ENCODE measurements at regions not wholly inside any gene's neighbourhood (a gene's known extent, or its start where the extent isn't known, plus 50 kb on each side); places are given as distances from the start of the nearest gene placed in this dataset.
"Not testable (repeated sequence)": the region's sequence is repeated elsewhere in the genome, so short reads cannot be mapped to it uniquely, and the experiment has no call there.

DNA sequence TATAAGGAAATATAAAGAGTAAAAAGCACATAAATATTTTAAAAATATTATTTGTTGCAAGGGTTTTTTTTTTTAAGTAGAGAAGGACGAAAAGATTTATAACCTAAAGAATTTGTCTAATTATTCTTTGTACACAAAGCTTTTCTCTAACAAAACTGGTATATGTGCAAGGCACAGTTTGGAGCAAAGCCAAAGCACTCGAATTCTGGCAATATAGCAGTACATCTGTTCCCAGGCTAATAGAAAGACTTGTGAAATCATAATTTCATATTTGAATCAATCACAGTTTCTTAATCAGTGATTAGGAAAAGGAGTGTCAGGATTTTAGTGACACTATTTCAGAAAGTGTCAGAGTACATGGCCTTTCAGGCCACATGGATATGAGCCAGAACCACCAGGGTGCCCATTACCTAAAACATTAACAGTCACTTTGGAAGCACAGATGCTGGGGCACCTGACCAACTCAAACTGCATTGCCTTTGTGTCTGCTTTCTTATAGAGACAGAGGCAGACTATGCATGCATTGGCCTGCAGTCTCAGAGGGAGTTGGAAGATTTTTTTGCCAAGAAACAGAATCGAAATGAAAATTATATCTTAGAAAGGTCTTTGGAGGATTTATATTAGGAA lies 651.8 kb upstream of the SGO1 start:
- no peak for DNase-seq
- Histone ChIP-seq H3K79me1 (ENCODE audit: low read length) (no peaks in the 10 kb centered on the region), H3K4me1 (ENCODE audit: control insufficient read depth, low read depth, low read length) (no peaks in the 10 kb centered on the region), H3K4me2 (ENCODE audit: low read length) (no peak overlapping the region), H3K36me3 (ENCODE audit: control insufficient read depth, insufficient read depth, low read length) (no peaks in the 10 kb centered on the region), H4K5ac (ENCODE audit: low read length) (no peak overlapping the region), H3K27ac (ENCODE audit: low read depth, low read length) (no peak overlapping the region), H3K23ac (ENCODE audit: low read length) (no peak overlapping the region), H3K79me2 (ENCODE audit: control insufficient read depth, insufficient read depth, low read length) (no peaks in the 10 kb centered on the region), H2BK120ac (ENCODE audit: low read depth, low read length) (no peak overlapping the region), H4K8ac (ENCODE audit: low read depth, low read length) (no peak overlapping the region), H3K27me3 (ENCODE audit: insufficient read depth, low read length, poor library complexity) (no peaks in the 10 kb centered on the region), H2BK5ac (ENCODE audit: low read length) (no peak overlapping the region), H2AK5ac (ENCODE audit: low read length) (no peak overlapping the region), H3K18ac (ENCODE audit: low read length) (no peak overlapping the region), H3K9ac (ENCODE audit: low read length) (no peak overlapping the region), H2BK15ac (replicated peaks; ENCODE audit: low read depth) (no peak overlapping the region), H3K4ac (ENCODE audit: low read depth, low read length) (no peak overlapping the region), H3K56ac (ENCODE audit: low read length) (no peak overlapping the region), H3K4me3 (ENCODE audit: low read length) (no peak overlapping the region)
- 100% methylated on average over 1 of the region's 3 CpGs for WGBS (ENCODE audit: extremely low coverage, insufficient coverage, low lambda C conversion rate)

DNA sequence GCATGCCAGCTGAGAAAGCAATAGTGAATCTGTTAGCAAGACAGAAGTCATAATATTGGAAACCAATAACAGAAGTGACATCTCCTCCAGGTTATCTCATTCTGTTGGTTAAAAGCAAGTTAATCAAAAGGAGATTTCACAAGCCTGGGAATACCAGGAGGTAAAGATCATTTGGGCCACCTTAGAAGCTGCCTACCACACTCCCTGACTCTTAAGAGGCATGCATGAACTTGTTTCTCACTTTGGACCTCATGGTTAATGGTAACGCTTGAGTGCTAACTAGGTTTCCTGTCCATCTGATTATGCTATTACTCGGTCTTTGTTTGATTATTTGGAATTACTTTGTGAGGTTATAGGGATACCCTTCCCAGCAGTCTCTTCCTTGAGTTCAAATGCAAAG lies 650.8 kb upstream of the SGO1 start:
- Histone ChIP-seq H3K9ac (ENCODE audit: low read length) (no peak overlapping the region), H3K79me1 (ENCODE audit: low read length) (no peaks in the 10 kb centered on the region), H3K56ac (ENCODE audit: low read length) (no peak overlapping the region), H2BK5ac (ENCODE audit: low read length) (no peak overlapping the region), H2AK5ac (ENCODE audit: low read length) (no peak overlapping the region), H3K27me3 (ENCODE audit: insufficient read depth, low read length, poor library complexity) (no peaks in the 10 kb centered on the region), H2BK15ac (replicated peaks; ENCODE audit: low read depth) (no peak overlapping the region), H3K4me3 (ENCODE audit: low read length) (no peak overlapping the region), H3K27ac (ENCODE audit: low read depth, low read length) (no peak overlapping the region), H3K4me1 (ENCODE audit: control insufficient read depth, low read depth, low read length) (no peaks in the 10 kb centered on the region), H4K8ac (ENCODE audit: low read depth, low read length) (no peak overlapping the region), H3K4me2 (ENCODE audit: low read length) (no peak overlapping the region), H3K4ac (ENCODE audit: low read depth, low read length) (no peak overlapping the region), H3K36me3 (ENCODE audit: control insufficient read depth, insufficient read depth, low read length) (no peaks in the 10 kb centered on the region), H3K18ac (ENCODE audit: low read length) (no peak overlapping the region), H2BK120ac (ENCODE audit: low read depth, low read length) (no peak overlapping the region), H4K5ac (ENCODE audit: low read length) (no peak overlapping the region), H3K79me2 (ENCODE audit: control insufficient read depth, insufficient read depth, low read length) (no peaks in the 10 kb centered on the region), H3K23ac (ENCODE audit: low read length) (no peak overlapping the region)
- DNase-seq: no peak
- no CpG with 5 or more reads among the region's 2 CpGs for WGBS (ENCODE audit: extremely low coverage, insufficient coverage, low lambda C conversion rate)

- Histone ChIP-seq H3K56ac (ENCODE audit: low read length) (no peak overlapping the region), H3K9ac (ENCODE audit: low read length) (no peak overlapping the region), H3K27ac (ENCODE audit: low read depth, low read length) (no peak overlapping the region), H3K4me1 (ENCODE audit: control insufficient read depth, low read depth, low read length) (no peaks in the 10 kb centered on the region), H3K4me3 (ENCODE audit: low read length) (no peak overlapping the region), H2AK5ac (ENCODE audit: low read length) (no peak overlapping the region), H3K18ac (ENCODE audit: low read length) (no peak overlapping the region), H3K23ac (ENCODE audit: low read length) (no peak overlapping the region), H3K79me2 (ENCODE audit: control insufficient read depth, insufficient read depth, low read length) (no peaks in the 10 kb centered on the region), H3K27me3 (ENCODE audit: insufficient read depth, low read length, poor library complexity) (no peaks in the 10 kb centered on the region), H4K8ac (ENCODE audit: low read depth, low read length) (no peak overlapping the region), H2BK5ac (ENCODE audit: low read length) (no peak overlapping the region), H3K4me2 (ENCODE audit: low read length) (no peak overlapping the region), H3K4ac (ENCODE audit: low read depth, low read length) (no peak overlapping the region), H2BK120ac (ENCODE audit: low read depth, low read length) (no peak overlapping the region), H3K36me3 (ENCODE audit: control insufficient read depth, insufficient read depth, low read length) (no peaks in the 10 kb centered on the region), H2BK15ac (replicated peaks; ENCODE audit: low read depth) (no peak overlapping the region), H4K5ac (ENCODE audit: low read length) (no peak overlapping the region), H3K79me1 (ENCODE audit: low read length) (no peaks in the 10 kb centered on the region)
- WGBS (ENCODE audit: extremely low coverage, insufficient coverage, low lambda C conversion rate): no CpG with 5 or more reads among the region's 2 CpGs
- no peak for DNase-seq
These were observed 647.0 kb upstream of the SGO1 start for GRCh38 chr3:20832963-20833362.

GRCh38 chr3:20822251-20822650 lies 636.2 kb upstream of the SGO1 start:
- Histone ChIP-seq H3K18ac (ENCODE audit: low read length) (no peak overlapping the region), H2BK15ac (replicated peaks; ENCODE audit: low read depth) (no peak overlapping the region), H3K36me3 (ENCODE audit: control insufficient read depth, insufficient read depth, low read length) (no peaks in the 10 kb centered on the region), H3K56ac (ENCODE audit: low read length) (no peak overlapping the region), H3K79me1 (ENCODE audit: low read length) (no peaks in the 10 kb centered on the region), H4K8ac (ENCODE audit: low read depth, low read length) (no peak overlapping the region), H2AK5ac (ENCODE audit: low read length) (no peak overlapping the region), H3K4me1 (ENCODE audit: control insufficient read depth, low read depth, low read length) (no peaks in the 10 kb centered on the region), H3K23ac (ENCODE audit: low read length) (no peak overlapping the region), H2BK120ac (ENCODE audit: low read depth, low read length) (no peak overlapping the region), H3K4me3 (ENCODE audit: low read length) (no peak overlapping the region), H3K4ac (ENCODE audit: low read depth, low read length) (no peak overlapping the region), H3K4me2 (ENCODE audit: low read length) (no peak overlapping the region), H2BK5ac (ENCODE audit: low read length) (no peak overlapping the region), H3K27ac (ENCODE audit: low read depth, low read length) (no peak overlapping the region), H3K79me2 (ENCODE audit: control insufficient read depth, insufficient read depth, low read length) (no peaks in the 10 kb centered on the region), H3K9ac (ENCODE audit: low read length) (no peak overlapping the region), H4K5ac (ENCODE audit: low read length) (no peak overlapping the region), H3K27me3 (ENCODE audit: insufficient read depth, low read length, poor library complexity) (no peaks in the 10 kb centered on the region)
- DNase-seq: no peak

- not testable (repeated sequence) for H3K56ac ChIP-seq (ENCODE audit: low read length); H4K8ac ChIP-seq (ENCODE audit: low read depth, low read length); H2BK5ac ChIP-seq (ENCODE audit: low read length); H3K23ac ChIP-seq (ENCODE audit: low read length); H3K27ac ChIP-seq (ENCODE audit: low read depth, low read length); H3K4me3 ChIP-seq (ENCODE audit: low read length); H3K4me2 ChIP-seq (ENCODE audit: low read length); H3K4me1 ChIP-seq (ENCODE audit: control insufficient read depth, low read depth, low read length); H3K79me2 ChIP-seq (ENCODE audit: control insufficient read depth, insufficient read depth, low read length); H2AK5ac ChIP-seq (ENCODE audit: low read length); H3K36me3 ChIP-seq (ENCODE audit: control insufficient read depth, insufficient read depth, low read length); H3K9ac ChIP-seq (ENCODE audit: low read length); H3K27me3 ChIP-seq (ENCODE audit: insufficient read depth, low read length, poor library complexity); H4K5ac ChIP-seq (ENCODE audit: low read length); H2BK120ac ChIP-seq (ENCODE audit: low read depth, low read length); H3K18ac ChIP-seq (ENCODE audit: low read length); H2BK15ac ChIP-seq (replicated peaks; ENCODE audit: low read depth); DNase-seq; H3K4ac ChIP-seq (ENCODE audit: low read depth, low read length); H3K79me1 ChIP-seq (ENCODE audit: low read length)
- WGBS (ENCODE audit: extremely low coverage, insufficient coverage, low lambda C conversion rate): no CpG with 5 or more reads among the region's 9 CpGs
These were observed 634.9 kb upstream of the SGO1 start for GRCh38 chr3:20820872-20821271.

DNA sequence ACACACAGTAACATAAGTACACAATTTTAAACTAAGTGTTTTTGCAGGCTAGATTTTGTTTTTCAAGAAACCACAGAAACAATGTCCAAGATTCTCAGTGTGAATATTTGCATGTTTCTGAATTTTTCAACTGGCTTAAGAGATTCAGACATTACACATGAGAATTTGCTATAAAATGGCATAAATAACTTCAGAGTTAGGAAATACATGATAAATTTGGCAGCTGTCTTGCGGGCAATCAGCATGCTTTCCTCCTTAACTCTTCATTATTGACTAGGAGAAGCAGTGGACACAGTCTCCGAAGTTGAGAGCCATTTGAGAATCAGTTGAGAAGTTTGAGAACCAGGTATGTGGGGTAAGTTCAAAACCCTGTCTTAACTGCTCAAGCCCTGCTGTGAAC lies 625.6 kb upstream of the SGO1 start:
- no peak overlapping the region for H2BK15ac ChIP-seq (replicated peaks; ENCODE audit: low read depth)
- H3K79me1 ChIP-seq (ENCODE audit: low read length): no peaks in the 10 kb centered on the region
- no peaks in the 10 kb centered on the region for H3K27me3 ChIP-seq (ENCODE audit: insufficient read depth, low read length, poor library complexity)
- H3K79me2 ChIP-seq (ENCODE audit: control insufficient read depth, insufficient read depth, low read length): no peaks in the 10 kb centered on the region
- no CpG with 5 or more reads among the region's 2 CpGs for WGBS (ENCODE audit: extremely low coverage, insufficient coverage, low lambda C conversion rate)
- H2AK5ac ChIP-seq (ENCODE audit: low read length): no peak overlapping the region
- H3K27ac ChIP-seq (ENCODE audit: low read depth, low read length): no peak overlapping the region
- no peak overlapping the region for H3K23ac ChIP-seq (ENCODE audit: low read length)
- no peak overlapping the region for H2BK5ac ChIP-seq (ENCODE audit: low read length)
- H2BK120ac ChIP-seq (ENCODE audit: low read depth, low read length): no peak overlapping the region
- no peak overlapping the region for H3K4ac ChIP-seq (ENCODE audit: low read depth, low read length)
- no peaks in the 10 kb centered on the region for H3K36me3 ChIP-seq (ENCODE audit: control insufficient read depth, insufficient read depth, low read length)
- H3K4me2 ChIP-seq (ENCODE audit: low read length): no peak overlapping the region
- H3K9ac ChIP-seq (ENCODE audit: low read length): no peak overlapping the region
- H4K5ac ChIP-seq (ENCODE audit: low read length): no peak overlapping the region
- no peak for DNase-seq
- H3K18ac ChIP-seq (ENCODE audit: low read length): no peak overlapping the region
- no peaks in the 10 kb centered on the region for H3K4me1 ChIP-seq (ENCODE audit: control insufficient read depth, low read depth, low read length)
- no peak overlapping the region for H4K8ac ChIP-seq (ENCODE audit: low read depth, low read length)
- H3K4me3 ChIP-seq (ENCODE audit: low read length): no peak overlapping the region
- no peak overlapping the region for H3K56ac ChIP-seq (ENCODE audit: low read length)

All from mesendoderm (in vitro differentiated cells).